CD4-positive, alpha-beta memory T cell (primary cell): ENCODE measurements at regions not wholly inside any gene's neighbourhood (a gene's known extent, or its start where the extent isn't known, plus 50 kb on each side); places are given as distances from the start of the nearest gene placed in this dataset.
A peak's percentile ranks its signal among the peaks of the same experiment; 100 is the strongest.

Experiments
- CTCF ChIA-PET: fragments of 350-600 bp; sonication (Branson Sonifier 250); formaldehyde crosslinking; loops from one replicate; lab custom pipeline; 2021; ENCODE audit warnings: inconsistent platforms; ENCODE audit not compliant: partially characterized antibody; lab: Charles Lee
- POLR2A ChIA-PET: fragments of 350-600 bp; sonication (Branson Sonifier 250); formaldehyde crosslinking; loops from one replicate; lab custom pipeline; 2021; ENCODE audit not compliant: partially characterized antibody; lab: Charles Lee
- DNase-seq, 5 donors: peaks; one replicate each; pipeline versions ENCODE4 v3.0.0 to v3.0.0-alpha.2; 2020 to 2022; ENCODE audit warnings: mixed read lengths in 1 of 5
- H3K27ac ChIP-seq: one replicate; pipeline ENCODE4 v1.7.0; 2013; ENCODE audit warnings: low read depth, low read length
- H3K27me3 ChIP-seq: 2 replicates; pipeline ENCODE4 v1.7.0; 2013; ENCODE audit warnings: mild to moderate bottlenecking, low read length, moderate library complexity; ENCODE audit not compliant: insufficient read depth
- H3K36me3 ChIP-seq: 2 replicates; pipeline ENCODE4 v1.7.0; 2013; ENCODE audit warnings: mild to moderate bottlenecking, low read length, moderate library complexity; ENCODE audit not compliant: insufficient read depth
- H3K4me1 ChIP-seq: 2 replicates; pipeline ENCODE4 v1.7.0; 2013; ENCODE audit warnings: mild to moderate bottlenecking, low read length, moderate library complexity; ENCODE audit not compliant: insufficient read depth
- H3K4me3 ChIP-seq, 2 donors: one replicate each; pipeline ENCODE4 v1.7.0; 2013; ENCODE audit warnings: low read length in 2 of 2, mild to moderate bottlenecking in 1 of 2
- H3K9me3 ChIP-seq, 2 donors: one replicate each; pipeline ENCODE4 v1.7.0; 2013; ENCODE audit warnings: low read length in 2 of 2, control low read depth in 1 of 2; ENCODE audit not compliant: control insufficient read depth in 1 of 2
- H3K27ac Mint-ChIP-seq, 7 donors: one replicate each; pipeline ENCODE4 v1.8.0; 2020 to 2021; ENCODE audit warnings: mixed read lengths in 7 of 7, mild to moderate bottlenecking in 6 of 7, inconsistent platforms in 3 of 7, moderate library complexity in 3 of 7
- H3K27me3 Mint-ChIP-seq, 2 donors: one replicate each; pipeline ENCODE4 v1.8.0; 2020 to 2021; ENCODE audit warnings: mixed read lengths in 2 of 2
- H3K36me3 Mint-ChIP-seq, 2 donors: one replicate each; pipeline ENCODE4 v1.8.0; 2020 to 2021; ENCODE audit warnings: mixed read lengths in 2 of 2, inconsistent platforms in 1 of 2, mild to moderate bottlenecking in 1 of 2
- H3K4me1 Mint-ChIP-seq, 4 donors: one replicate each; pipeline ENCODE4 v1.8.0; 2020 to 2021; ENCODE audit warnings: mixed read lengths in 4 of 4, mild to moderate bottlenecking in 1 of 4
- H3K4me3 Mint-ChIP-seq, 8 donors: one replicate each; pipeline ENCODE4 v1.8.0; 2020 to 2021; ENCODE audit warnings: mixed read lengths in 8 of 8, mild to moderate bottlenecking in 7 of 8, moderate library complexity in 6 of 8, inconsistent platforms in 3 of 8
- H3K9me3 Mint-ChIP-seq, 8 donors: one replicate each; pipeline ENCODE4 v1.8.0; 2020 to 2021; ENCODE audit warnings: mixed read lengths in 8 of 8, mild to moderate bottlenecking in 5 of 8, inconsistent platforms in 3 of 8, moderate library complexity in 1 of 8
- intact Hi-C: fragments of 100-400 bp; cut with micrococcal nuclease; formaldehyde crosslinking; loops from one replicate; pipeline ENCODE4 v1.15.1; 2023

DNA sequence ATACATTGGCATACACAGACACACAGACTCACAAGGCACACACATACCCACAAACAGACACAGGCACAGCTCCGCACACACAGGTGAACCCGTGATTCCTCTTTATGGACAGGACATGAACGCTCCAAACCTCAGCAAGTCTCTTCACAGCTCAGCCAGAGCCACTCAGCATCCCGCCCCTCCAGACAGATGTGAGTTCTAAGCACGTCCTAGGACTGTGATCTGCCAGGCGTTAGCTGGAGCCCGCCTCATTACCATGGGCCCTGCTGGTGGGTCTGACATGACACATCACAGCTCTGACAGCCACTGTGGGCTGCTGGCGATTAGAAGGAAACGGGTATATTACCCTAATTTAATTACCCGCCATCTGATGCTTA lies 176.7 kb upstream of the PPP2R2D start:
- DNase-seq = no peak
- H3K27ac Mint-ChIP-seq = no peak overlapping the region
- no peak overlapping the region for H3K27ac ChIP-seq
- no peaks in the 10 kb centered on the region for H3K36me3 ChIP-seq
- intact Hi-C loops = no loop called here
- H3K27me3 ChIP-seq = no peaks in the 10 kb centered on the region
- no peaks in the 10 kb centered on the region for H3K36me3 Mint-ChIP-seq
- ChIA-PET CTCF (no interaction called here), POLR2A (no interaction called here)
- H3K4me3 ChIP-seq = no peak overlapping the region
- peak overlapping the region in 1 of 8 donors; percentile 63 for H3K4me3 Mint-ChIP-seq
- peaks cover 0 to 16% (median 3%) of the 10 kb centered on the region in 4 donors for H3K4me1 Mint-ChIP-seq
- H3K9me3 ChIP-seq = no peaks in the 10 kb centered on the region
- peaks cover 0 to 4% (median 2%) of the 10 kb centered on the region in 8 donors for H3K9me3 Mint-ChIP-seq
- H3K27me3 Mint-ChIP-seq = peaks cover 7 to 8% of the 10 kb centered on the region in 2 donors
- H3K4me1 ChIP-seq = no peaks in the 10 kb centered on the region

GRCh38 chr10:131724891-131725580 lies 175.8 kb upstream of the PPP2R2D start:
- Histone ChIP-seq H3K4me1 (no peaks in the 10 kb centered on the region), H3K27ac (no peak overlapping the region), H3K9me3 (no peaks in the 10 kb centered on the region), H3K4me3 (no peak overlapping the region), H3K36me3 (no peaks in the 10 kb centered on the region), H3K27me3 (no peaks in the 10 kb centered on the region)
- Mint-ChIP-seq H3K4me3 (no peak overlapping the region), H3K36me3 (no peaks in the 10 kb centered on the region), H3K27ac (no peak overlapping the region), H3K4me1 (peaks cover 0 to 16% (median 3%) of the 10 kb centered on the region in 4 donors), H3K9me3 (peaks cover 0 to 4% (median 1%) of the 10 kb centered on the region in 8 donors), H3K27me3 (peaks cover 7 to 8% of the 10 kb centered on the region in 2 donors)
- no peak for DNase-seq
- CTCF ChIA-PET = no interaction called here
- intact Hi-C loops = no loop called here
- POLR2A ChIA-PET = no interaction called here

- no peak overlapping the region for H3K4me3 Mint-ChIP-seq
- no peak overlapping the region for H3K27ac Mint-ChIP-seq
- Histone ChIP-seq H3K9me3 (no peaks in the 10 kb centered on the region), H3K27ac (no peak overlapping the region), H3K4me1 (no peaks in the 10 kb centered on the region), H3K4me3 (no peak overlapping the region), H3K27me3 (no peaks in the 10 kb centered on the region), H3K36me3 (no peaks in the 10 kb centered on the region)
- H3K36me3 Mint-ChIP-seq = no peaks in the 10 kb centered on the region
- peaks cover 0 to 4% (median 0%) of the 10 kb centered on the region in 8 donors for H3K9me3 Mint-ChIP-seq
- ChIA-PET CTCF (no interaction called here), POLR2A (no interaction called here)
- DNase-seq = no peak
- peaks cover 0 to 16% (median 3%) of the 10 kb centered on the region in 4 donors for H3K4me1 Mint-ChIP-seq
- intact Hi-C loops = no loop called here
- H3K27me3 Mint-ChIP-seq = peaks cover 7 to 8% of the 10 kb centered on the region in 2 donors
These were observed 175.2 kb upstream of the PPP2R2D start for GRCh38 chr10:131725581-131726069.

- no peaks in the 10 kb centered on the region for H3K27me3 ChIP-seq
- POLR2A ChIA-PET = no interaction called here
- peaks cover 0 to 4% (median 0%) of the 10 kb centered on the region in 8 donors for H3K9me3 Mint-ChIP-seq
These were observed 174.5 kb upstream of the PPP2R2D start for GRCh38 chr10:131726076-131726880.

DNA sequence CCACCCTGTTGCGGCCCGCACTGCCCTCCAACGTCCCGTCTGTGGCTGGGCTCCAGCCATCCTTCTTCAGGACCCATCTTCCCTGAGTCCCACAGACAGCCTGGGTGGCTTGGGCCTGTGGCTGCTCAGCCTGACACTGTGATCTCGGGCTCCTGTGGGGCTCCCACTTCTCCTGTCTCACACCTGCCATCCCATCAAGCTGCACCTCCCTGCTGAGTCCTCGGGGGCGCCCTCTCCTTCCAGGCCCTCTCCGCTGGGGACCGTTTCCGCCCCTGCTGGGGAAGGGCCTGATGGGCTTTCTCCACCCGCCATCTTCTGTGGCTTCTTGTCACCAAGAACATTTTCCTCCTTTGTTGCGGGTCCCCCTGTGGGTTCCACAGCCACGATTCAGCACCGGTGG lies 173.8 kb upstream of the PPP2R2D start:
- H3K36me3 ChIP-seq = no peaks in the 10 kb centered on the region
- Mint-ChIP-seq H3K36me3 (no peaks in the 10 kb centered on the region), H3K4me3 (peak overlapping the region in 3 of 8 donors; percentile 40 to 50 (median 43)), H3K27me3 (peaks cover 8% of the 10 kb centered on the region in 2 donors), H3K27ac (no peak overlapping the region), H3K4me1 (peaks cover 0 to 16% (median 3%) of the 10 kb centered on the region in 4 donors), H3K9me3 (peaks cover 0 to 3% (median 0%) of the 10 kb centered on the region in 8 donors)
- H3K27ac ChIP-seq = no peak overlapping the region
- POLR2A ChIA-PET = no interaction called here
- no peak for DNase-seq
- H3K4me3 ChIP-seq = no peak overlapping the region
- H3K27me3 ChIP-seq = no peaks in the 10 kb centered on the region
- H3K9me3 ChIP-seq = no peaks in the 10 kb centered on the region
- CTCF ChIA-PET = no interaction called here
- intact Hi-C loops = no loop called here
- no peaks in the 10 kb centered on the region for H3K4me1 ChIP-seq

More at GRCh38 chr10:131726076-131726880, 174.5 kb upstream of the PPP2R2D start:
- H3K36me3 ChIP-seq = no peaks in the 10 kb centered on the region
- no peak overlapping the region for H3K27ac ChIP-seq
- CTCF ChIA-PET = no interaction called here
- DNase-seq = no peak
- peak overlapping the region in 1 of 7 donors; percentile 3 for H3K27ac Mint-ChIP-seq
- H3K36me3 Mint-ChIP-seq = no peaks in the 10 kb centered on the region
- H3K27me3 Mint-ChIP-seq = peaks cover 8% of the 10 kb centered on the region in 2 donors
- H3K4me3 Mint-ChIP-seq = peak overlapping the region in 1 of 8 donors; percentile 43
- no peak overlapping the region for H3K4me3 ChIP-seq
- H3K4me1 ChIP-seq = no peaks in the 10 kb centered on the region
- intact Hi-C loops = no loop called here
- H3K4me1 Mint-ChIP-seq = peaks cover 0 to 16% (median 3%) of the 10 kb centered on the region in 4 donors
- no peaks in the 10 kb centered on the region for H3K9me3 ChIP-seq

DNA sequence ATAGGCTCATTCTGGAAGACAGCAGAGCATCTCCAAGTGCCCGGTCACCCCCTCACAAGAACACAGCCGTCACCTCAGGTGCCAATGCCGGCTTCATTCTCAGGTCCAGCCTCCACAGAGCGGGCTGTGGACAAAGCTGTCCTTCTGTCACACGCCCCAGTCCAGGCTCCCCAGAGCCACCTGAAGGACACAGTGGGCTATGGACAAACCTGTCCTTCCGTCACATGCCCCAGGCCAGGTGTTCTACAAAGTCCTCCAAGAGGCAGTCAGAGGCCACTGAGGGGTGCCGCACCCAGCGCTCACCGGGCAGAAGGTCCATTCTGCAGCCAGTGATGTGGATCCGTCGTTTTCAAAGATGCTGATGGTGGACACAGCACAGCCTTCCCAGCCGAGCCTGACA lies 173.2 kb upstream of the PPP2R2D start:
- H3K27me3 Mint-ChIP-seq = peaks cover 8% of the 10 kb centered on the region in 2 donors
- H3K36me3 Mint-ChIP-seq = no peaks in the 10 kb centered on the region
- no peaks in the 10 kb centered on the region for H3K36me3 ChIP-seq
- no peaks in the 10 kb centered on the region for H3K4me1 ChIP-seq
- POLR2A ChIA-PET = no interaction called here
- no peak overlapping the region for H3K27ac Mint-ChIP-seq
- H3K9me3 ChIP-seq = no peaks in the 10 kb centered on the region
- CTCF ChIA-PET = no interaction called here
- peaks cover 0 to 3% (median 0%) of the 10 kb centered on the region in 8 donors for H3K9me3 Mint-ChIP-seq
- no peak for DNase-seq
- H3K27ac ChIP-seq = no peak overlapping the region
- H3K27me3 ChIP-seq = no peaks in the 10 kb centered on the region
- H3K4me3 ChIP-seq = no peak overlapping the region
- H3K4me3 Mint-ChIP-seq = no peak overlapping the region
- peaks cover 0 to 16% (median 3%) of the 10 kb centered on the region in 4 donors for H3K4me1 Mint-ChIP-seq
- intact Hi-C loops = no loop called here
